ENCODE measurements at regions not wholly inside any gene's neighbourhood (a gene's known extent, or its start where the extent isn't known, plus 50 kb on each side); places are given as distances from the start of the nearest gene placed in this dataset.

GRCh38 chr2:224263571-224264043, 138.3 kb downstream of the FAM124B start:
- TF ChIP-seq CTCF (conservative IDR thresholded peaks at IDR 0.05; ENCODE audit: low read length) (no peak), EZH2phosphoT487 (IDR thresholded peaks at IDR 0.05; ENCODE audit: borderline replicate concordance) (no peak)
